ENCODE measurements at regions not wholly inside any gene's neighbourhood (a gene's known extent, or its start where the extent isn't known, plus 50 kb on each side); places are given as distances from the start of the nearest gene placed in this dataset.

DNA sequence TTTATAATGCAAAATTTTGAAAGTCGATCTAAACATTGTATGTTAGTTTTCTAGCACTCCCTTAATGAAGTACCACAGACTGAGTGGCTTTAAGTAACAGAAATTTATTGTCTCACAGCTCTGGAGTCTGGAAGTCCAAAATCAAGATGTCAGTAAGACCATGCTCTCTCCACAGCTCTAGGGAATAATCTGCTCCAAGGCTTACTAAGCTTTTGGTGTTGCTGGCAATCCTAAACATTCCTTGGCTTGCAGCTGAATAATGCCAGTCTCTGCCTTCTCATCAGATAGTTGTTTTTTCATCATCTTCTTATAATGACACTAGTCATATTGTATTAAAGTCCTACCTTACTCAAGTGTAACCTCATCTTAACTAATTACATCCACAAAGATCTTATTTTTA lies 102.2 kb downstream of the RASSF9 start:
- TF ChIP-seq POLR2AphosphoS5 (IDR thresholded peaks at IDR 0.05; ENCODE audit: low read depth, low read length) = no peak
- no peak for TF ChIP-seq MXI1 (IDR thresholded peaks at IDR 0.05; ENCODE audit: low read depth, low read length)
- H2AFZ ChIP-seq (ENCODE audit: low read depth) = no peak overlapping the region
- H3K4me1 ChIP-seq (ENCODE audit: control insufficient read depth in 1 of 2, insufficient read depth in 2 of 2, low read depth in 1 of 2, low read length in 1 of 2) = no peaks in the 10 kb centered on the region
- ChIA-PET POLR2A (no interaction called here), CTCF (interaction anchor here (1.5 kb wide), 1 partner anchor 24 kb away, joined by 3 read pairs; no protein-coding TSS in a partner anchor)
- H4K20me1 ChIP-seq (ENCODE audit: insufficient read depth) = no peaks in the 10 kb centered on the region
- WGBS (ENCODE audit: low lambda C conversion rate) = 50% methylated on average over 1 of the region's 1 CpG
- H3K79me2 ChIP-seq (ENCODE audit: insufficient read depth) = no peaks in the 10 kb centered on the region
- H3K4me2 ChIP-seq = no peak overlapping the region
- no peaks in the 10 kb centered on the region for H3K27me3 ChIP-seq (ENCODE audit: insufficient read depth)
- no peak overlapping the region for H3K9ac ChIP-seq
- no peaks in the 10 kb centered on the region for H3K36me3 ChIP-seq (replicated peaks in 1 of 2; ENCODE audit: control insufficient read depth in 1 of 2, insufficient read depth in 2 of 2, low read length in 1 of 2)
- H3K9me2 ChIP-seq = no peaks in the 10 kb centered on the region
- no peak for DNase-seq
- H3K9me3 ChIP-seq = no peaks in the 10 kb centered on the region
- H3K27ac ChIP-seq (ENCODE audit: low read depth in 2 of 2, low read length in 1 of 2) = no peak overlapping the region
- no peak overlapping the region for H3K4me3 ChIP-seq (ENCODE audit: low read depth in 2 of 2, low read length in 1 of 2)
- no peaks in the 10 kb centered on the region for H3F3A ChIP-seq (replicated peaks; ENCODE audit: insufficient read depth)

DNA sequence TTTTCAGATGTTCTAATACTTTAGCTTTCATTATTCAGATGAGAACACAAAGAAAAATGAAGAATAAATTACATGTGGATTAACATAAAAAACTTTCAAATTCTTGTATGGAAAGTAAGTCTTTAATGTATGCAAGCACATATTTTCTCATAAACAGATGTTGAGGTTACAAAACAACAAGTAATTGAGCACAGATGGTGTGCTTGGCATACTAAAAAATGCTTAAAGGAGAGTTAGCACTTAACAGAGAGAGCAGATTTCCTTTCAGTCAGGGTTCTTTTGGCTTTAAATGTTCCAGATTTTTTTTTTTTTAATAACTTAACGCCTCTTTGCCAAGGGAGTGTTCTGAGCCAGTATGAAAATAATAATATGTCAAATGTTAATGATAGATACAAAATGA lies 96.0 kb downstream of the RASSF9 start:
- Histone ChIP-seq H3K27me3 (ENCODE audit: insufficient read depth) (no peaks in the 10 kb centered on the region), H3K27ac (ENCODE audit: low read depth in 2 of 2, low read length in 1 of 2) (no peak overlapping the region), H3K9me3 (no peaks in the 10 kb centered on the region), H3F3A (replicated peaks; ENCODE audit: insufficient read depth) (no peaks in the 10 kb centered on the region), H3K9ac (no peak overlapping the region), H3K4me3 (ENCODE audit: low read depth in 2 of 2, low read length in 1 of 2) (no peak overlapping the region), H4K20me1 (ENCODE audit: insufficient read depth) (no peaks in the 10 kb centered on the region), H2AFZ (ENCODE audit: low read depth) (no peak overlapping the region; the same call in 1 of the 2 replicates), H3K79me2 (ENCODE audit: insufficient read depth) (no peaks in the 10 kb centered on the region), H3K4me1 (ENCODE audit: control insufficient read depth in 1 of 2, insufficient read depth in 2 of 2, low read depth in 1 of 2, low read length in 1 of 2) (no peaks in the 10 kb centered on the region), H3K9me2 (no peaks in the 10 kb centered on the region), H3K36me3 (replicated peaks in 1 of 2; ENCODE audit: control insufficient read depth in 1 of 2, insufficient read depth in 2 of 2, low read length in 1 of 2) (no peaks in the 10 kb centered on the region), H3K4me2 (no peak overlapping the region)
- ChIA-PET POLR2A (no interaction called here), CTCF (interaction anchor here (0.6 kb wide), 1 partner anchor 401 kb away, joined by 3 read pairs; no protein-coding TSS in a partner anchor)
- 26% methylated on average over 1 of the region's 1 CpG for WGBS (ENCODE audit: low lambda C conversion rate)
- no peak for DNase-seq
- TF ChIP-seq, protein P1, sequence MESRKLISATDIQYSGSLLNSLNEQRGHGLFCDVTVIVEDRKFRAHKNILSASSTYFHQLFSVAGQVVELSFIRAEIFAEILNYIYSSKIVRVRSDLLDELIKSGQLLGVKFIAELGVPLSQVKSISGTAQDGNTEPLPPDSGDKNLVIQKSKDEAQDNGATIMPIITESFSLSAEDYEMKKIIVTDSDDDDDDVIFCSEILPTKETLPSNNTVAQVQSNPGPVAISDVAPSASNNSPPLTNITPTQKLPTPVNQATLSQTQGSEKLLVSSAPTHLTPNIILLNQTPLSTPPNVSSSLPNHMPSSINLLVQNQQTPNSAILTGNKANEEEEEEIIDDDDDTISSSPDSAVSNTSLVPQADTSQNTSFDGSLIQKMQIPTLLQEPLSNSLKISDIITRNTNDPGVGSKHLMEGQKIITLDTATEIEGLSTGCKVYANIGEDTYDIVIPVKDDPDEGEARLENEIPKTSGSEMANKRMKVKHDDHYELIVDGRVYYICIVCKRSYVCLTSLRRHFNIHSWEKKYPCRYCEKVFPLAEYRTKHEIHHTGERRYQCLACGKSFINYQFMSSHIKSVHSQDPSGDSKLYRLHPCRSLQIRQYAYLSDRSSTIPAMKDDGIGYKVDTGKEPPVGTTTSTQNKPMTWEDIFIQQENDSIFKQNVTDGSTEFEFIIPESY (IDR thresholded peaks at IDR 0.05; ENCODE audit: borderline replicate concordance, low read depth) = no peak
- TF ChIP-seq TCF12 (IDR thresholded peaks at IDR 0.05) = peak; percentile 25; the same call in 1 of the 2 replicates
- no peak for TF ChIP-seq MEF2A (IDR thresholded peaks at IDR 0.05; ENCODE audit: borderline replicate concordance, low read depth)

GRCh38 chr12:85741046-85741445 lies 95.2 kb downstream of the RASSF9 start:
- no peaks in the 10 kb centered on the region for H4K20me1 ChIP-seq (ENCODE audit: insufficient read depth)
- no peak overlapping the region for H3K9ac ChIP-seq
- H3K9me2 ChIP-seq = no peaks in the 10 kb centered on the region
- no peak overlapping the region for H2AFZ ChIP-seq (ENCODE audit: low read depth)
- DNase-seq = no peak
- ChIA-PET POLR2A (no interaction called here), CTCF (interaction anchor here (1.0 kb wide), 1 partner anchor 15 kb away, joined by 3 read pairs; no protein-coding TSS in a partner anchor)
- H3K4me1 ChIP-seq (ENCODE audit: control insufficient read depth in 1 of 2, insufficient read depth in 2 of 2, low read depth in 1 of 2, low read length in 1 of 2) = no peaks in the 10 kb centered on the region
- no peak overlapping the region for H3K27ac ChIP-seq (ENCODE audit: low read depth in 2 of 2, low read length in 1 of 2)
- H3K79me2 ChIP-seq (ENCODE audit: insufficient read depth) = no peaks in the 10 kb centered on the region
- H3K9me3 ChIP-seq = no peaks in the 10 kb centered on the region
- no peak overlapping the region for H3K4me3 ChIP-seq (ENCODE audit: low read depth in 2 of 2, low read length in 1 of 2)
- no peaks in the 10 kb centered on the region for H3K36me3 ChIP-seq (replicated peaks in 1 of 2; ENCODE audit: control insufficient read depth in 1 of 2, insufficient read depth in 2 of 2, low read length in 1 of 2)
- no peak overlapping the region for H3K4me2 ChIP-seq
- no peaks in the 10 kb centered on the region for H3K27me3 ChIP-seq (ENCODE audit: insufficient read depth)
- no peaks in the 10 kb centered on the region for H3F3A ChIP-seq (replicated peaks; ENCODE audit: insufficient read depth)
- TF ChIP-seq SMC3 (IDR thresholded peaks at IDR 0.05; ENCODE audit: low read depth, low read length) = no peak
- TF ChIP-seq PBX3 (IDR thresholded peaks at IDR 0.05) = no peak
- TF ChIP-seq FOSL2 (IDR thresholded peaks at IDR 0.05; ENCODE audit: borderline replicate concordance, low read depth) = no peak
- TF ChIP-seq, protein P2, sequence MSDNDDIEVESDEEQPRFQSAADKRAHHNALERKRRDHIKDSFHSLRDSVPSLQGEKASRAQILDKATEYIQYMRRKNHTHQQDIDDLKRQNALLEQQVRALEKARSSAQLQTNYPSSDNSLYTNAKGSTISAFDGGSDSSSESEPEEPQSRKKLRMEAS (IDR thresholded peaks at IDR 0.05; ENCODE audit: low read depth) = no peak
- TF ChIP-seq RFX5 (IDR thresholded peaks at IDR 0.05; ENCODE audit: low read length) = no peak
- no peak for TF ChIP-seq GATA2 (CRISPR knock-in tag; IDR thresholded peaks at IDR 0.05)
- no peak for TF ChIP-seq ELF1 (IDR thresholded peaks at IDR 0.05)
- TF ChIP-seq, protein P1 (IDR thresholded peaks at IDR 0.05; ENCODE audit: borderline replicate concordance, low read depth) = no peak
- TF ChIP-seq, protein P3, sequence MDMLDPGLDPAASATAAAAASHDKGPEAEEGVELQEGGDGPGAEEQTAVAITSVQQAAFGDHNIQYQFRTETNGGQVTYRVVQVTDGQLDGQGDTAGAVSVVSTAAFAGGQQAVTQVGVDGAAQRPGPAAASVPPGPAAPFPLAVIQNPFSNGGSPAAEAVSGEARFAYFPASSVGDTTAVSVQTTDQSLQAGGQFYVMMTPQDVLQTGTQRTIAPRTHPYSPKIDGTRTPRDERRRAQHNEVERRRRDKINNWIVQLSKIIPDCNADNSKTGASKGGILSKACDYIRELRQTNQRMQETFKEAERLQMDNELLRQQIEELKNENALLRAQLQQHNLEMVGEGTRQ (IDR thresholded peaks at IDR 0.05; ENCODE audit: borderline replicate concordance, low read depth, low read length) = no peak
- TF ChIP-seq TCF12 (IDR thresholded peaks at IDR 0.05) = no peak
- no peak for TF ChIP-seq EZH2phosphoT487 (IDR thresholded peaks at IDR 0.05; ENCODE audit: borderline replicate concordance, low read depth)
- TF ChIP-seq JUND (IDR thresholded peaks at IDR 0.05) = no peak
